MM.1S (cell line): ENCODE measurements at regions not wholly inside any gene's neighbourhood (a gene's known extent, or its start where the extent isn't known, plus 50 kb on each side); places are given as distances from the start of the nearest gene placed in this dataset.

Experiments used
- DNase-seq: peaks from one replicate; pipeline ENCODE4 v3.0.0-alpha.2; 2015
- H2AFZ ChIP-seq: fragments of 300-600 bp; sonication (generic); 2 replicates; pipeline ENCODE4 v1.6.0; 2016; ENCODE audit warnings: antibody characterized with exemption, low read length
- H3F3A ChIP-seq: fragments of 300-600 bp; sonication (generic); 2 replicates; pipeline ENCODE4 v1.6.1; 2016; ENCODE audit warnings: mild to moderate bottlenecking, antibody characterized with exemption, low read length, moderate library complexity, mixed read lengths; ENCODE audit not compliant: insufficient read depth
- H3K27ac ChIP-seq: fragments of 300-600 bp; sonication (generic); 2 replicates; pipeline ENCODE4 v1.5.1; 2016; ENCODE audit warnings: mild to moderate bottlenecking, low read length
- H3K27me3 ChIP-seq: fragments of 300-600 bp; sonication (generic); replicated peaks from 2 replicates; pipeline ENCODE4 v1.6.0; 2016; ENCODE audit warnings: low read length; ENCODE audit not compliant: insufficient read depth
- H3K36me3 ChIP-seq: fragments of 300-600 bp; sonication (generic); replicated peaks from 2 replicates; pipeline ENCODE4 v1.6.1; 2016; ENCODE audit warnings: mild to moderate bottlenecking, low read length, mixed read lengths; ENCODE audit not compliant: insufficient read depth
- H3K4me1 ChIP-seq: fragments of 300-600 bp; sonication (generic); 2 replicates; pipeline ENCODE4 v1.6.1; 2016; ENCODE audit warnings: low read length, mixed read lengths
- H3K4me2 ChIP-seq: fragments of 300-600 bp; sonication (generic); 2 replicates; pipeline ENCODE4 v1.6.0; 2016; ENCODE audit warnings: low read depth, low read length
- H3K4me3 ChIP-seq: fragments of 300-600 bp; sonication (generic); 2 replicates; pipeline ENCODE4 v1.5.1; 2016; ENCODE audit warnings: low read length, mixed read lengths
- H3K79me2 ChIP-seq: fragments of 300-600 bp; sonication (generic); 2 replicates; pipeline ENCODE4 v1.6.1; 2016; ENCODE audit warnings: mixed run types, low read length, mixed read lengths
- H3K9ac ChIP-seq: fragments of 300-600 bp; sonication (generic); 2 replicates; pipeline ENCODE4 v1.6.1; 2016; ENCODE audit warnings: low read length, mixed read lengths
- H3K9me2 ChIP-seq: fragments of 300-600 bp; sonication (generic); replicated peaks from 2 replicates; pipeline ENCODE4 v1.6.1; 2016; ENCODE audit warnings: mild to moderate bottlenecking, low read length, mixed read lengths; ENCODE audit not compliant: insufficient read depth
- H3K9me3 ChIP-seq: fragments of 300-600 bp; sonication (generic); replicated peaks from 2 replicates; pipeline ENCODE4 v1.6.1; 2016; ENCODE audit warnings: mild to moderate bottlenecking, low read length, mixed read lengths; ENCODE audit not compliant: insufficient read depth
- H4K20me1 ChIP-seq: fragments of 300-600 bp; sonication (generic); 2 replicates; pipeline ENCODE4 v1.6.1; 2016; ENCODE audit warnings: mild to moderate bottlenecking, low read length, moderate library complexity, mixed read lengths; ENCODE audit not compliant: insufficient read depth
- EZH2 ChIP-seq: fragments of 300-600 bp; sonication (generic); optimal IDR thresholded peaks from 2 replicates; pipeline ENCODE3; 2017; ENCODE audit warnings: low read depth, mild to moderate bottlenecking, antibody characterized with exemption, low read length, mixed read lengths
- EZH2phosphoT487 ChIP-seq: fragments of 300-600 bp; sonication (generic); IDR thresholded peaks from 2 replicates; pipeline ENCODE4 v1.6.1; 2018; ENCODE audit warnings: antibody characterized with exemption, low read length
- TF ChIP-seq, protein P1 (sequence below): fragments of 300-600 bp; sonication (generic); IDR thresholded peaks from 2 replicates; pipeline ENCODE4 v1.5.1; 2016; ENCODE audit warnings: antibody characterized with exemption, low read length, mixed read lengths

DNA sequence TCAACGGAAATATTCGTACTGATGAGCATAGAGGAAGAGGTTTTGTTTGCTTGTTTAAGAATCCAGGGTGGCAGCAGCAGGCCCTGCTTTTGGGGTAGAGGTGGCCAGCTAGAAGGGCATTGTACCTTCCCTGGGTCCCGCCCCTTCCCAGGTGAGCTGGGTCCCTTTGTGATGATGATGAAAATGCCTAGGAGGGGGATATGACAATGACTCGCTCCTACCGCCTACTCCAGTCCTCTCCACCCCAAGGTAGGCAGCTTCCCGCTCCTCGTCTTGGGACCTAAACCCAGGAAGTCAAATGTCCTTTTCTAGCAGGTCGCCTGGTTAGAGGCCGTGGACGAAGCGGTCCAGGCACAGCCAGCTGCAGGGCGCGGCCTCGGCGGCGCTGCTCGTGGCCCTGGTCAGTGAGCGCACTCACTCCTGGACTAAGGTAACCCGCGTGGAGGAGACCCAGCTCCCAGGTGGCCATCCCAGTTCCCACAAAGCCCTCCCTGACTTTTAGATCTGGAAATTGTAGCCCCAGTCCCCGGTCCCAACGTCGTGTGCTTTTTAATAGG lies 141.4 kb downstream of the LSMEM1 start:
- TF ChIP-seq EZH2phosphoT487 (no peak), EZH2 (no peak)
- TF ChIP-seq, protein P1, sequence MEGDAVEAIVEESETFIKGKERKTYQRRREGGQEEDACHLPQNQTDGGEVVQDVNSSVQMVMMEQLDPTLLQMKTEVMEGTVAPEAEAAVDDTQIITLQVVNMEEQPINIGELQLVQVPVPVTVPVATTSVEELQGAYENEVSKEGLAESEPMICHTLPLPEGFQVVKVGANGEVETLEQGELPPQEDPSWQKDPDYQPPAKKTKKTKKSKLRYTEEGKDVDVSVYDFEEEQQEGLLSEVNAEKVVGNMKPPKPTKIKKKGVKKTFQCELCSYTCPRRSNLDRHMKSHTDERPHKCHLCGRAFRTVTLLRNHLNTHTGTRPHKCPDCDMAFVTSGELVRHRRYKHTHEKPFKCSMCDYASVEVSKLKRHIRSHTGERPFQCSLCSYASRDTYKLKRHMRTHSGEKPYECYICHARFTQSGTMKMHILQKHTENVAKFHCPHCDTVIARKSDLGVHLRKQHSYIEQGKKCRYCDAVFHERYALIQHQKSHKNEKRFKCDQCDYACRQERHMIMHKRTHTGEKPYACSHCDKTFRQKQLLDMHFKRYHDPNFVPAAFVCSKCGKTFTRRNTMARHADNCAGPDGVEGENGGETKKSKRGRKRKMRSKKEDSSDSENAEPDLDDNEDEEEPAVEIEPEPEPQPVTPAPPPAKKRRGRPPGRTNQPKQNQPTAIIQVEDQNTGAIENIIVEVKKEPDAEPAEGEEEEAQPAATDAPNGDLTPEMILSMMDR = no peak
- no peak overlapping the region for H3K4me2 ChIP-seq
- H3K9me2 ChIP-seq = no peaks in the 10 kb centered on the region
- no peaks in the 10 kb centered on the region for H4K20me1 ChIP-seq
- H3K27me3 ChIP-seq = no peaks in the 10 kb centered on the region
- no peaks in the 10 kb centered on the region for H3K4me1 ChIP-seq
- DNase-seq = no peak
- no peaks in the 10 kb centered on the region for H3K36me3 ChIP-seq
- H3F3A ChIP-seq = no peaks in the 10 kb centered on the region
- no peak overlapping the region for H3K27ac ChIP-seq
- H3K9me3 ChIP-seq = no peaks in the 10 kb centered on the region
- no peak overlapping the region for H3K9ac ChIP-seq
- H2AFZ ChIP-seq = no peak overlapping the region
- H3K4me3 ChIP-seq = no peak overlapping the region
- H3K79me2 ChIP-seq = no peaks in the 10 kb centered on the region

DNA sequence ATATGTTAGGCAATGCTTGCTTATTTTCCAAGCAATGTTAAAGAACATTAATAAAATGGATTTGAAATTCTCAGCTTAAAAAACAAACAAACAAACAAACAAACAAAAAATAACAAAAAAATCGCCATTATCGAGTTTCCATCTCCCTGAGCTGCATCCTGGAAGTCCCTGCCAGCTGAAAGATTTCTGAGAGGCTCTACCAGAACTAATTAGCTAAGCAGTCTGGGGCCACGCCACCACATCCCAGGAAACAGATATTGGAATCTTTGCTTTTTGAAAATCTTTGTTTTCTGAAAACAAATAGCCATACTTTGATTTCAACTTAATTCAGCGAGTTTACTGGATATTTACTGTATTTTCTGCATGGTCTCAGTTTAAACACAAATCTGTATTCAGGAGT lies 143.6 kb downstream of the LSMEM1 start:
- TF ChIP-seq, protein P1 = no peak
- no peak for TF ChIP-seq EZH2phosphoT487
- no peak for TF ChIP-seq EZH2
- H3K27me3 ChIP-seq = no peaks in the 10 kb centered on the region
- no peak overlapping the region for H3K4me3 ChIP-seq
- H3K27ac ChIP-seq = no peak overlapping the region
- no peaks in the 10 kb centered on the region for H3K9me2 ChIP-seq
- no peak overlapping the region for H2AFZ ChIP-seq
- no peak overlapping the region for H3K9ac ChIP-seq
- H3K9me3 ChIP-seq = no peaks in the 10 kb centered on the region
- no peaks in the 10 kb centered on the region for H3F3A ChIP-seq
- no peaks in the 10 kb centered on the region for H3K36me3 ChIP-seq
- no peaks in the 10 kb centered on the region for H3K79me2 ChIP-seq
- H3K4me2 ChIP-seq = no peak overlapping the region
- DNase-seq = no peak
- H3K4me1 ChIP-seq = no peaks in the 10 kb centered on the region
- H4K20me1 ChIP-seq = no peaks in the 10 kb centered on the region

DNA sequence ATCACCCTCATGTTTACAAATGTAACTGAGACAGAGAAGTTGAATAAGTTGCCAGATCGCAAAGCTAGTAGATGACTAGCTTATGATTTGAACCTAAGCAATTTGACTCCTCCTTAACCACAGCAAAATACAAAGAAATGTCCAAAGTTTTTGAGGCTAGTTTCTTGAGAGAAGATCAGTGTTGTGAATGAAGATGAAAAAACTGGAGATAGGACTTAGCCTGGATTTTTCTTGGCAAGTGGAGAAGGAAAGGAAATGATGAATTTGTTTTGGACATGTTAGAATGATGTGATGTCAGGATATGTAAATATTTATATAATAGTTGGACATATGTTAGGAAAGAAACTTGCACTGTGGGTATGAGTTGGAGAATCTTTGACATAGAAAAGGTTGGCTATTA lies 149.8 kb downstream of the LSMEM1 start:
- no peak overlapping the region for H3K4me3 ChIP-seq
- H3K9ac ChIP-seq = no peak overlapping the region
- no peak overlapping the region for H3K27ac ChIP-seq
- no peak for DNase-seq
- no peaks in the 10 kb centered on the region for H3K9me3 ChIP-seq
- H3F3A ChIP-seq = no peaks in the 10 kb centered on the region
- no peak overlapping the region for H2AFZ ChIP-seq
- TF ChIP-seq EZH2 (no peak), EZH2phosphoT487 (no peak)
- TF ChIP-seq, protein P1 = no peak
- no peaks in the 10 kb centered on the region for H3K27me3 ChIP-seq
- no peaks in the 10 kb centered on the region for H3K9me2 ChIP-seq
- no peaks in the 10 kb centered on the region for H3K4me1 ChIP-seq
- H3K79me2 ChIP-seq = no peaks in the 10 kb centered on the region
- H4K20me1 ChIP-seq = no peaks in the 10 kb centered on the region
- H3K4me2 ChIP-seq = no peak overlapping the region
- H3K36me3 ChIP-seq = no peaks in the 10 kb centered on the region
